ENCODE measurements at regions not wholly inside any gene's neighbourhood (a gene's known extent, or its start where the extent isn't known, plus 50 kb on each side); places are given as distances from the start of the nearest gene placed in this dataset.

DNA sequence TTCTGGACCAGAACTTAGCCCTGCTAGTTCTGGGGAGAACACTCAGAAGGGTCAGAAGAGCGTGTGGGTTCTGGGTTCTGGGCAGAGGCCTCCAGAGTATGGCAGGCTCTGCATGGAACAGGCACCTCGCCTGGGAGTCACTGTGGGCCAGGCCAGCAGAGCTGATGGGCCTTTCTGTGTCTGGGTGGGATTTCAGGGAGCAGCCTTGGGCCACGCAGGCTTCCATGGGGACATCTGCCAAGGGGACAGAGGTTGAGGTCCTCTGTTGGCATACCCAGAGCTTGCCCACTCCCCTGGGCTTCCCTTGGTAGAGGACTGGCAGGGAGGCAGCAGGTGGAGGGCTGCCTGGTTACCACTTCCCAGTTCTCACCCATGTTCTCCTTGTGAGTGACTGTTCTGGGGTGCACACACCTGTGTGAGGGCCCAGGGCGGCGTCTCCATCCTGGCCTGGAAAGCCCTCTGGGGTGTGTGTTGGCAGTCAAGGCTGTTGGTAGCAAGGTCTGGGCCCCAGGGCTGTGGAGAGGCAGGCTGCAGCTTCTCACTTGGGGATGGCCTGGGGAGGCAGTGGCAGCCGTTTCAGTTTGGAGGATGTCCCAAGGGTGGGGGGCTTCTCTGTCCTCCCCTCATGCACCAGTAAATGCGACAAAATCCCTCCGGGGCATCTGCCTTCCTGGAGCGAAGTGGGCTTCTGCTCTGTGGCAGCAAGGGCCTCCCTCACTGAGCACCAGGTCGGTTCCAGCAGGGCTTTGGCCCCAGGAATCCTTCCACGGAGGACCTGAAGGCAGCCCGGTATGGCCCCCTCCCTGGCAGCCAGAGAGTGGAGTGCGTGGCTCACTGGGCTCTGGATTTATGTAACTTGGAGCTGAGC, 74.6 kb upstream of the HDAC4 start:
- DNase-seq (ENCODE audit: low read depth, low spot score), result no peak

DNA sequence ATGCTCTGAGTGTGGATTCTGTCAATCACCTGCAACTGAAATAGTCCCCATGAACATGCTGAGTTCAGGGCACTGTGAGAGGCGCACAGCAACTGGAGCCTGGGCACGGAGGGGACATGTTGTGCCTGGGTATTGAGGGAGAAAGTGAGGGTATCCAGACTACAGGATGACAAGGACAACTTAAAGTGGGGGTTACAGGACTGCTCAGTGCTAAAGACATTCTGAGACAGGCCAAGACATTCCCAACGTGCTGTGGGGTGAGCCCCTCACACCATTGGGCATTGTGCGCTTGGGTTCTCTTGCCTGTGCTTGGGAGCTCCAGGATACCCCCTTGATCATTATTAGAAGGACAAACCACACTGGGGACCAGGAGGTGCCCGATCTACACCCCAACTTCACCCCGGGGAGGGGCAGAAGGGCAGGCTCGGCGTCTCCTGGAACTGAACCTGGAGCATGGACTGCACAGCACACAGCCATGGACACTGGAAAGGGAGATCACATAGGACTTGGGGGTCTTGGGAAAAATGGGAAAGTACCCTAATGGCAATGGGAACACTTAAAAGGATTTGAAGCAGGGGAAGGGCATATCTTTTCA, 72.5 kb upstream of the HDAC4 start:
- DNase-seq (ENCODE audit: low read depth, low spot score), result no peak

GRCh38 chr2:239472235-239472775, 71.5 kb upstream of the HDAC4 start:
- DNase-seq (ENCODE audit: low read depth, low spot score), result no peak

- no peak for DNase-seq (ENCODE audit: low read depth, low spot score)
Measured at GRCh38 chr2:239471011-239471792, 70.4 kb upstream of the HDAC4 start.

- DNase-seq (ENCODE audit: low read depth, low spot score), result no peak
Measured at GRCh38 chr2:239470151-239470900, 69.5 kb upstream of the HDAC4 start.

DNA sequence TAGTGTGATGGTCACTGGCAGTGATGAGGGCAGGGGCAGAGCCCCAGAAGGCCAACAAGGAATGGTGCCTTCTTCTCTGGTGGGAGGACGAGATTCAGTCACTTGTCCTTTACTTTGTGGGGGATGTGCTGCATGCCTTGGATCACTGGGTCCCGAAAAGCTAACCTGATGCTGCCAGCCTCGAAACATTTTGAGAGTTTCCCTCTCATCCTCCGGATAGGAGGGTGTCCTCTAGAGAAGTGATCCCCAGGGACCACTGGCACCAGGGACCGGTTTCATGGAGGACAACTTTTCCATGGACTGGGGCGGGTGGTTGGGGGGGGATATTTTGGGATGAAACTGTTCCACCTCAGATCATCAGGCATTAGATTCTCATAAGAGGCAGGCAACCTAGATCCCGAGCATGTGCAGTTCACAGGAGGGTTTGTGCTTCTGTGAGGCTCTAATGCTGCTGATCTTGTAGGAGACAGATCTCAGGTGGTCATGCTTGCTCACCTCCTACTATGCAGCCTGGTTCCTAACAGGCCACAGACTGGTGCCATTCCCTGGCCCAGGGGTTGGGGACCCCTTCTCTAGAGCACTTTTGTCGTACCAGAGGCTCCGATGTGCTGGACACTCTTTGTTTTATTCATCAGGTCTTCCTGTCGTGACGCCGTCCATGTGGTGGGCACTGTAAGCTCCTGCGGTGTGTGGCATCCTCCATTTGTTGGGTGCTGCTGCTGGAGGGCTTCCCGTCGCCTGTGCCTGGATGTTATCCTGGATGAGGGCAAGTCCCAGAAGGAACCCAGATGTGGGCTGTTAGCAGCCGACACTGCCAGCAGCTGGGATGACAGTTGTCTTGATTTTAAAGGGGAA, 68.5 kb upstream of the HDAC4 start:
- no peak for DNase-seq (ENCODE audit: low read depth, low spot score)

GRCh38 chr2:239468491-239469105, 67.8 kb upstream of the HDAC4 start:
- no peak for DNase-seq (ENCODE audit: low read depth, low spot score)

GRCh38 chr2:239467956-239468490, 67.2 kb upstream of the HDAC4 start:
- no peak for DNase-seq (ENCODE audit: low read depth, low spot score)

- no peak for DNase-seq (ENCODE audit: low read depth, low spot score)
Measured at GRCh38 chr2:239467281-239467955, 66.6 kb upstream of the HDAC4 start.

GRCh38 chr2:239466755-239467271, 66.0 kb upstream of the HDAC4 start:
- DNase-seq (ENCODE audit: low read depth, low spot score), result no peak

- DNase-seq (ENCODE audit: low read depth, low spot score), result no peak
Measured at GRCh38 chr2:239466061-239466754, 65.4 kb upstream of the HDAC4 start.

DNA sequence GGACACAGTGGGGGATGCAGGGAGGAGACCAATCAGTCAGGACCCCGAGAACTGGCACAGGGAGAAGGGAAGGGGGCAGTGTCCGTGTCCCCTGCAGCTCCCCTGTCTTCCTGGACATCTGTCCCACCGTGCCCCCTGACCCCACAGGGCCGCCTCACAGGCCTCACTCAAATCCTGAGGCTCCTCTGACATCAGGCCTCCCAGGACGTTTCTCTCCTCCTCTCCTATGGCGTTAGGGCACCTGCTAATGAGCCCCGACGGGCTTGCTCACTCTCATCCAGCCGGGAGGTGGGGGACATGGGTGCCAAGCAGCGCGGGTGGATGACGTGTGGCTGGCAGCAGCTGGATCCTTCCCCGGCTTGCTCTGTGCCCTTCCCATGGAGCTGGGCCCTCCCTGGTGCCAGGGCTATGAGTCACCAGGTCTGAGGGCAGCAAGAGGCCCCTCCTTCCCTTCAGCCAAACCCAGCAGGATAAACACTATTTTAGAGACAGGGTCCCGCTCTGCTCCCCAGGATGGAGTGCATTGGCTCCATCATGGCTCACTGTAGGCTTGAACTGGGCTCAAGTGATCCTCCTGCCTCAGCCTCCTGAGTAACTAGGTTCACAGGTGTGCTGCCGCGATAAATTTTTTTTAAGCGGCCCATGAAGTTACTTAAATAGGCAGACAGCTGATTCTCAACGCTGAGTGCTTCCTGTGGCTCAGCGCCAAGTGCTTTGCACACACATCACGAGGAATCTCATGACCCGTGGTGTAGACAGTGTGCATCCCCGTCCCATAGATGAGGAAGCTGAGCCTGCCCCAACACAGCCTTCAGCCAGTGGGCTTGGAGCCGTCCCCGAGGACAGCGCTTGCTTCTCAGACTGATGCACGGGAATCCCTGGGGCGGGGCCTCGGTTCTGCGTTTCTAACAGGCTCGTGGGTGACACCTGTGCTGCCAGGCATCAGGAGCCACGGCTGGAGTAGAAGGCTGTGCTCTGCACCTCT, 64.5 kb upstream of the HDAC4 start:
- DNase-seq (ENCODE audit: low read depth, low spot score), result peak; percentile 79

- no peak for DNase-seq (ENCODE audit: low read depth, low spot score)
Measured at GRCh38 chr2:239464166-239465016, 63.6 kb upstream of the HDAC4 start.

GRCh38 chr2:239463541-239464165, 62.8 kb upstream of the HDAC4 start:
- no peak for DNase-seq (ENCODE audit: low read depth, low spot score)

GRCh38 chr2:239462671-239463506, 62.1 kb upstream of the HDAC4 start:
- no peak for DNase-seq (ENCODE audit: low read depth, low spot score)
